Suppressor macrophage treated with lipopolysaccharide for 4 hours (primary cell): ENCODE measurements at regions not wholly inside any gene's neighbourhood (a gene's known extent, or its start where the extent isn't known, plus 50 kb on each side); places are given as distances from the start of the nearest gene placed in this dataset.

ENCODE experiments used
- DNase-seq: peaks from one replicate; pipeline ENCODE4 v3.0.0-alpha.2; 2020

- DNase-seq, result no peak
Observed at GRCh38 chr4:123031664-123032063, 109.3 kb upstream of the NUDT6 start.

GRCh38 chr4:123034023-123034422, 111.6 kb upstream of the NUDT6 start:
- DNase-seq, result no peak

GRCh38 chr4:123035239-123035638, 112.8 kb upstream of the NUDT6 start:
- no peak for DNase-seq

- no peak for DNase-seq
Observed at GRCh38 chr4:123037804-123038203, 115.4 kb upstream of the NUDT6 start.

GRCh38 chr4:123042095-123042494, 119.7 kb upstream of the NUDT6 start:
- no peak for DNase-seq

GRCh38 chr4:123043013-123043412, 120.6 kb upstream of the NUDT6 start:
- DNase-seq, result no peak

- no peak for DNase-seq
Observed at GRCh38 chr4:123043793-123044425, 121.5 kb upstream of the NUDT6 start.

- DNase-seq, result no peak
Observed at GRCh38 chr4:123046096-123046495, 123.7 kb upstream of the NUDT6 start.

- no peak for DNase-seq
Observed at GRCh38 chr4:123050018-123050417, 127.6 kb upstream of the NUDT6 start.

GRCh38 chr4:123052007-123052406, 129.6 kb upstream of the NUDT6 start:
- DNase-seq, result no peak

- DNase-seq, result no peak
Observed at GRCh38 chr4:123055943-123056342, 133.5 kb upstream of the NUDT6 start.

- DNase-seq, result no peak
Observed at GRCh38 chr4:123060039-123060770, 137.8 kb upstream of the NUDT6 start.

- DNase-seq, result no peak
Observed at GRCh38 chr4:123064390-123064789, 142.0 kb upstream of the NUDT6 start.

GRCh38 chr4:123068081-123068480, 145.7 kb upstream of the NUDT6 start:
- no peak for DNase-seq

- no peak for DNase-seq
Observed at GRCh38 chr4:123072060-123072459, 149.7 kb upstream of the NUDT6 start.

- no peak for DNase-seq
Observed at GRCh38 chr4:123073650-123074049, 151.3 kb upstream of the NUDT6 start.

- no peak for DNase-seq
Observed at GRCh38 chr4:123077330-123077729, 154.9 kb upstream of the NUDT6 start.

GRCh38 chr4:123081971-123082370, 159.6 kb upstream of the NUDT6 start:
- no peak for DNase-seq

GRCh38 chr4:123083646-123084045, 161.2 kb upstream of the NUDT6 start:
- DNase-seq, result peak; percentile 35

GRCh38 chr4:123088501-123088900, 166.1 kb upstream of the NUDT6 start:
- DNase-seq, result peak; percentile 42

- no peak for DNase-seq
Observed at GRCh38 chr4:123090886-123091285, 168.5 kb upstream of the NUDT6 start.

- DNase-seq, result no peak
Observed at GRCh38 chr4:123092586-123092985, 170.2 kb upstream of the NUDT6 start.

GRCh38 chr4:123093236-123093635, 170.8 kb upstream of the NUDT6 start:
- no peak for DNase-seq

GRCh38 chr4:123096038-123096437, 173.6 kb upstream of the NUDT6 start:
- DNase-seq, result no peak
